BE2C (cell line): ENCODE measurements at regions not wholly inside any gene's neighbourhood (a gene's known extent, or its start where the extent isn't known, plus 50 kb on each side); places are given as distances from the start of the nearest gene placed in this dataset.

Experiments used
- DNase-seq: peaks from one replicate; pipeline ENCODE4 v3.0.0-alpha.2; 2020
- H3K27me3 ChIP-seq: fragments of 250-450 bp; sonication (Bioruptor Pico); 2 replicates; pipeline ENCODE4 v1.5.1; 2020; ENCODE audit warnings: mild to moderate bottlenecking
- H3K36me3 ChIP-seq: fragments of 250-450 bp; sonication (Bioruptor Pico); 2 replicates; pipeline ENCODE4 v1.5.1; 2020; ENCODE audit warnings: mild to moderate bottlenecking
- H3K4me1 ChIP-seq: fragments of 250-450 bp; sonication (Bioruptor Pico); 2 replicates; pipeline ENCODE4 v1.5.1; 2020
- H3K4me3 ChIP-seq: 2 replicates; pipeline ENCODE4 v1.5.1; 2011; ENCODE audit warnings: low read depth, low read length
- H3K9me3 ChIP-seq: fragments of 250-450 bp; sonication (Bioruptor Pico); 2 replicates; pipeline ENCODE4 v1.5.1; 2020
- CTCF ChIP-seq: IDR thresholded peaks from 2 replicates; pipeline ENCODE4 v1.5.1; 2012; ENCODE audit warnings: mild to moderate bottlenecking, low read depth, low read length

GRCh38 chr11:43035086-43035485, 276.7 kb upstream of the API5 start:
- Histone ChIP-seq H3K4me3 (no peak overlapping the region), H3K9me3 (no peaks in the 10 kb centered on the region), H3K4me1 (no peaks in the 10 kb centered on the region), H3K27me3 (no peaks in the 10 kb centered on the region), H3K36me3 (no peaks in the 10 kb centered on the region)
- TF ChIP-seq CTCF = no peak
- no peak for DNase-seq

- Histone ChIP-seq H3K27me3 (no peaks in the 10 kb centered on the region), H3K4me3 (no peak overlapping the region), H3K9me3 (no peaks in the 10 kb centered on the region), H3K36me3 (no peaks in the 10 kb centered on the region), H3K4me1 (no peaks in the 10 kb centered on the region)
- DNase-seq = no peak
- no peak for TF ChIP-seq CTCF
Observed at GRCh38 chr11:43053638-43054412, 258.0 kb upstream of the API5 start.

GRCh38 chr11:43067681-43068080, 244.1 kb upstream of the API5 start:
- TF ChIP-seq CTCF = no peak
- H3K4me3 ChIP-seq = no peak overlapping the region
- no peaks in the 10 kb centered on the region for H3K9me3 ChIP-seq
- H3K36me3 ChIP-seq = no peaks in the 10 kb centered on the region
- H3K27me3 ChIP-seq = no peaks in the 10 kb centered on the region
- no peak for DNase-seq
- H3K4me1 ChIP-seq = no peaks in the 10 kb centered on the region

GRCh38 chr11:43071338-43071737, 240.5 kb upstream of the API5 start:
- H3K36me3 ChIP-seq = no peaks in the 10 kb centered on the region
- H3K9me3 ChIP-seq = no peaks in the 10 kb centered on the region

GRCh38 chr11:43072096-43072495, 239.7 kb upstream of the API5 start:
- Histone ChIP-seq H3K4me3 (no peak overlapping the region), H3K36me3 (no peaks in the 10 kb centered on the region), H3K27me3 (no peaks in the 10 kb centered on the region), H3K9me3 (no peaks in the 10 kb centered on the region), H3K4me1 (no peaks in the 10 kb centered on the region)
- DNase-seq = no peak
- TF ChIP-seq CTCF = no peak

More at GRCh38 chr11:43071338-43071737, 240.5 kb upstream of the API5 start:
- TF ChIP-seq CTCF = no peak
- no peak overlapping the region for H3K4me3 ChIP-seq
- no peaks in the 10 kb centered on the region for H3K27me3 ChIP-seq
- H3K4me1 ChIP-seq = no peaks in the 10 kb centered on the region
- no peak for DNase-seq

- no peaks in the 10 kb centered on the region for H3K4me1 ChIP-seq
- no peaks in the 10 kb centered on the region for H3K36me3 ChIP-seq
- H3K9me3 ChIP-seq = no peaks in the 10 kb centered on the region
- TF ChIP-seq CTCF = no peak
- DNase-seq = no peak
- no peak overlapping the region for H3K4me3 ChIP-seq
- H3K27me3 ChIP-seq = no peaks in the 10 kb centered on the region
Observed at GRCh38 chr11:43072911-43073310, 238.9 kb upstream of the API5 start.
